Astrocyte of the cerebellum (primary cell): ENCODE measurements at regions not wholly inside any gene's neighbourhood (a gene's known extent, or its start where the extent isn't known, plus 50 kb on each side); places are given as distances from the start of the nearest gene placed in this dataset.

Experiments used
- DNase-seq: peaks from one replicate; pipeline ENCODE4 v3.0.0-alpha.2; 2011; ENCODE audit warnings: low read depth
- H3K4me3 ChIP-seq: 2 replicates; pipeline ENCODE4 v1.5.1; 2011; ENCODE audit warnings: mild to moderate bottlenecking, low read depth, low read length, moderate library complexity
- in situ Hi-C: cut with HindIII; loops from 2 replicates; pipeline ENCODE4 v1.10.0; 2017; ENCODE audit warnings: low sequenced_read_pairs
- TF ChIP-seq, protein P1 (sequence below): IDR thresholded peaks from 2 replicates; pipeline ENCODE4 v1.5.1; 2012; ENCODE audit warnings: low read length, low read depth, moderate library complexity, mild to moderate bottlenecking; ENCODE audit errors: missing control alignments

DNA sequence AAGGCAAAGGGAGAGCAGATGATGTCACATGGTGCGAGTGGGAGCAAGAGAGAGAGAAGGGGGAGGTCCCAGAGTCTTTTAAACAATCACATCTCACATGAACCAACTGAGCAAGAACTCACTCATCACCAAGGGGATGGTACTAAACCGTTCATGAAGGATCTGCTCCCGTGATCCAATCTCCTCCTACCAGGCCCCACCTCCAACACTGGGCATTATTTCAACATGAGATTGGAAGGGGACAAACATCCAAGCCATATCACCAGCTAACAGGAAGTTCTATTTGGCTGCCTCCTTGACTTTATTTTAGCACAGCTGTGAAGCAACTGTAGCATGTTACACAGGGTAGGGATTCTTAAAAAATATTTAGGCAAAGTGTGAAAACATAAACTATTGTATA is 102.5 kb downstream of the DDIT4L start:
- in situ Hi-C loops, result no loop called here
- H3K4me3 ChIP-seq, result no peak overlapping the region
- TF ChIP-seq, protein P1, sequence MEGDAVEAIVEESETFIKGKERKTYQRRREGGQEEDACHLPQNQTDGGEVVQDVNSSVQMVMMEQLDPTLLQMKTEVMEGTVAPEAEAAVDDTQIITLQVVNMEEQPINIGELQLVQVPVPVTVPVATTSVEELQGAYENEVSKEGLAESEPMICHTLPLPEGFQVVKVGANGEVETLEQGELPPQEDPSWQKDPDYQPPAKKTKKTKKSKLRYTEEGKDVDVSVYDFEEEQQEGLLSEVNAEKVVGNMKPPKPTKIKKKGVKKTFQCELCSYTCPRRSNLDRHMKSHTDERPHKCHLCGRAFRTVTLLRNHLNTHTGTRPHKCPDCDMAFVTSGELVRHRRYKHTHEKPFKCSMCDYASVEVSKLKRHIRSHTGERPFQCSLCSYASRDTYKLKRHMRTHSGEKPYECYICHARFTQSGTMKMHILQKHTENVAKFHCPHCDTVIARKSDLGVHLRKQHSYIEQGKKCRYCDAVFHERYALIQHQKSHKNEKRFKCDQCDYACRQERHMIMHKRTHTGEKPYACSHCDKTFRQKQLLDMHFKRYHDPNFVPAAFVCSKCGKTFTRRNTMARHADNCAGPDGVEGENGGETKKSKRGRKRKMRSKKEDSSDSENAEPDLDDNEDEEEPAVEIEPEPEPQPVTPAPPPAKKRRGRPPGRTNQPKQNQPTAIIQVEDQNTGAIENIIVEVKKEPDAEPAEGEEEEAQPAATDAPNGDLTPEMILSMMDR, result no peak
- no peak for DNase-seq

DNA sequence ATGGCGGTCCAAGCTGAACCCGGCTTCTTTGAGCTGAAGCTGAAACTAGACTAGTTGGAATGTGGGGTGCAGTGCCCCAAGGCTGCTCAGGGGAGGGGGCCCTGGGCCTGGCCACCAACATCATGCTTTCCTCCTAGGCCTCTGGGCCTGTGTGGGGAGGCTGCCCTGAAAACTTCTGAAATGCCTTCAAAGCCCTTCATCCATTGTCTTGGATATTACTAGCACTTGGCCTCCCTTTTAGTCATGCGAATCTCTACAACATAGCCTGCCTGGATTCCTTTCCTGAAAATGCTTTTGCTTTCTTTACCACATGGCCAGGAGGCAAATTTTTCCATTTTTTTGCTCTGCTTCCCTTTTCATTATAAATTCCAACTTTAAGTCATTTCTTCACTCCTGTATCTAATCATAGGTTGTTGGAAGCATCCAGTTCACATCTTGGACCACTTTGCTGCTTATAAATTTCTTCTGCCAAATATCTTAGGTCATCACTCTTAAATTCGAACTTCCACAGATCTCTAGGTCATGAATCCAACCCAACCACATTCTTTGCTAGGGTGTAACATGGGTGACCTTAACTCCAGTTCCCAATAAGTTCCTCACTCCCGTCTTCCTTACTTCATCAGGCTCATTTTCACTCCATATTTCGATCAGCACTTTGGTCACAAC is 103.4 kb downstream of the DDIT4L start:
- no peak for DNase-seq
- TF ChIP-seq, protein P1, result no peak
- no peak overlapping the region for H3K4me3 ChIP-seq
- in situ Hi-C loops, result no loop called here

- no peak overlapping the region for H3K4me3 ChIP-seq
- TF ChIP-seq, protein P1, result no peak
- no peak for DNase-seq
- in situ Hi-C loops, result no loop called here
These were observed 105.4 kb downstream of the DDIT4L start for GRCh38 chr4:100084892-100085291.

DNA sequence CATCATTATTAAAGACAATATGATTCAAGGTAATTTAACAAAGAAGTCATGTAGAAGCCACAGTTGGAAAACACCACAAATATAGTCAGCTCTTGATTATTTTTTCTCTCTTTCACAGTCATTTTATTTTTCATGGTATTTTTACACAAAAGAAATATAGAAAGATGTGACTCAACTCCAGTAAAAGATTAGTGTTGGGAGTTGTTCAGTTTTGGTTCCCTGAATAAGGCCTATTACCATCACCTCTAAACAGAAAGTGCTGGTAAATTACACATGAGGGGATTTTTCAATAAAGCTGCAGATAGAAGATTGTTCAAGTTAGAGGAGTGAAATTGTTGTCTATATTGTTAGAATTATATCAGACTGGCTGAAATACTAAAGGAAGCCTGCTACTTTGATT is 107.0 kb downstream of the DDIT4L start:
- no peak overlapping the region for H3K4me3 ChIP-seq
- TF ChIP-seq, protein P1, result no peak
- in situ Hi-C loops, result no loop called here
- no peak for DNase-seq

- in situ Hi-C loops, result no loop called here
- H3K4me3 ChIP-seq, result no peak overlapping the region
- TF ChIP-seq, protein P1, result no peak
- no peak for DNase-seq
These were observed 107.4 kb downstream of the DDIT4L start for GRCh38 chr4:100082852-100083251.

DNA sequence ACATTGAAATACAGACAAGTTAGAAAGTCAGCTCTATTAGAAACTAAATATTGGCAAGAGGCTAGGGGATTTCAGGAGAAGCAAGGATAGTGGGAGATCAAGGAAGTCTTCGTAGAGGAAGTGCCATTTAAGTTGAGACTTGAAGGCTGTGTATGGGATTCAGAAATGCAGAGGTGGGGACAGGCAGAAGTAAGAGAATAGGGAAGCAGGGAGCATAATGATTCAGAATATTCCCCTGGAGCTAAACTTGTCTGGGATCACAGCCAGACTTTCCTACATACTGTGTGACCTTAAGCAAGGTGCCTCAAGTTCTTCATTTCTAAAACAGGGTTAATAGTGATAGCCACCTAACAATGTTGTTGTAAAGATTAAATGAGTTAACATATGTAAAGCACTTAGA is 108.8 kb downstream of the DDIT4L start:
- DNase-seq, result no peak
- in situ Hi-C loops, result no loop called here
- no peak overlapping the region for H3K4me3 ChIP-seq
- TF ChIP-seq, protein P1, result no peak
